Endothelial cell of umbilical vein (primary cell): ENCODE measurements at regions not wholly inside any gene's neighbourhood (a gene's known extent, or its start where the extent isn't known, plus 50 kb on each side); places are given as distances from the start of the nearest gene placed in this dataset.

ENCODE experiments used
- BruUV-seq: library from RNA; stranded (reverse); fragments of 400-500 nt; replicated peaks from 2 replicates; lab custom pipeline; 2021; lab: Mats Ljungman, UMichigan
- CTCF ChIA-PET: fragments of 300-600, 350-600 bp; sonication (Branson Sonifier 250); formaldehyde crosslinking; loops from one replicate; lab custom pipeline; 2021; ENCODE audit warnings: antibody characterized with exemption, inconsistent platforms; lab: Charles Lee
- POLR2A ChIA-PET: fragments of 300-600, 350-600 bp; sonication (Branson Sonifier 250); formaldehyde crosslinking; loops from one replicate; lab custom pipeline; 2021; ENCODE audit warnings: antibody characterized with exemption, inconsistent platforms; lab: Charles Lee
- DNase-seq: peaks from one replicate; pipeline ENCODE4 v3.0.0-alpha.2; 2011; ENCODE audit warnings: low read depth, low spot score
- FAIRE-seq: peaks from 2 replicates; lab custom pipeline; 2011; peaks lifted over from hg19 to GRCh38; lab: Jason Lieb, UNC
- H2AFZ ChIP-seq: 2 replicates; pipeline ENCODE4 v1.6.0; 2012; ENCODE audit warnings: low read depth, low read length, control low read depth, inconsistent platforms
- H3K27ac ChIP-seq: 2 replicates; pipeline ENCODE4 v1.5.1; 2011; ENCODE audit warnings: low read depth, mild to moderate bottlenecking, control low read depth, low read length, moderate library complexity; ENCODE audit not compliant: insufficient read depth
- H3K27me3 ChIP-seq, 2 experiments: 2 replicates each; pipeline versions ENCODE4 v1.6.0 to v1.6.1; 2011; ENCODE audit warnings: low read length in 2 of 2, mixed read lengths in 1 of 2; ENCODE audit not compliant: control insufficient read depth in 2 of 2, insufficient read depth in 2 of 2
- H3K36me3 ChIP-seq, 2 experiments: 2 replicates in 1 of 2; 3 replicates in 1 of 2; pipeline ENCODE4 v1.5.1; 2011; ENCODE audit warnings: low read length in 2 of 2, mild to moderate bottlenecking in 1 of 2, moderate library complexity in 1 of 2; ENCODE audit not compliant: control insufficient read depth in 2 of 2, insufficient read depth in 2 of 2; ENCODE audit errors: extremely low read depth in 1 of 2
- H3K4me1 ChIP-seq: 3 replicates; pipeline ENCODE4 v1.5.1; 2011; ENCODE audit warnings: mild to moderate bottlenecking, low read length; ENCODE audit not compliant: control insufficient read depth, insufficient read depth; ENCODE audit errors: extremely low read depth
- H3K4me2 ChIP-seq: 2 replicates; pipeline ENCODE4 v1.6.1; 2011; ENCODE audit warnings: low read length, control low read depth, mixed read lengths; ENCODE audit not compliant: insufficient read depth
- H3K4me3 ChIP-seq, 3 experiments: fragments of 200-600 bp in 1 of 3; sonication (generic), shearing (Covaris generic) in 1 of 3; replicated peaks in 1 of 3; 2 replicates each; pipeline ENCODE4 v1.5.1; 2011 to 2016; ENCODE audit warnings: control low read depth in 3 of 3, low read length in 3 of 3, mild to moderate bottlenecking in 2 of 3, inconsistent platforms in 1 of 3, low read depth in 1 of 3, moderate library complexity in 1 of 3; ENCODE audit not compliant: insufficient read depth in 1 of 3
- H3K79me2 ChIP-seq: 2 replicates; pipeline ENCODE4 v1.6.0; 2012; ENCODE audit warnings: low read length, inconsistent platforms; ENCODE audit not compliant: control insufficient read depth, insufficient read depth
- H3K9ac ChIP-seq: replicated peaks from 2 replicates; pipeline ENCODE3; 2011; ENCODE audit warnings: low read length, control low read depth; ENCODE audit not compliant: insufficient read depth; ENCODE audit errors: extremely low read depth
- H3K9me1 ChIP-seq: replicated peaks from 3 replicates; pipeline ENCODE4 v1.6.0; 2011; ENCODE audit warnings: mild to moderate bottlenecking, low read length; ENCODE audit not compliant: control insufficient read depth, insufficient read depth; ENCODE audit errors: extremely low read depth
- H3K9me3 ChIP-seq: replicated peaks from 2 replicates; pipeline ENCODE4 v1.5.1; 2012; ENCODE audit warnings: low read length, inconsistent platforms; ENCODE audit not compliant: control insufficient read depth, insufficient read depth
- H4K20me1 ChIP-seq: replicated peaks from 2 replicates; pipeline ENCODE3; 2011; ENCODE audit warnings: mild to moderate bottlenecking, low read length; ENCODE audit not compliant: control insufficient read depth, insufficient read depth; ENCODE audit errors: extremely low read depth
- EZH2 ChIP-seq: IDR thresholded peaks from 2 replicates; pipeline ENCODE4 v1.6.1; 2012; ENCODE audit warnings: borderline replicate concordance, low read depth, mild to moderate bottlenecking, moderate library complexity, low read length, inconsistent platforms; ENCODE audit not compliant: severe bottlenecking
- FOS ChIP-seq: IDR thresholded peaks from 2 replicates; pipeline ENCODE4 v1.6.1; 2011; ENCODE audit warnings: mild to moderate bottlenecking, low read length, moderate library complexity, borderline replicate concordance; ENCODE audit not compliant: insufficient read depth
- GATA2 ChIP-seq: IDR thresholded peaks from 2 replicates; pipeline ENCODE4 v1.7.0; 2011; ENCODE audit warnings: low read depth, mild to moderate bottlenecking, moderate library complexity, mixed read lengths, low read length; ENCODE audit not compliant: insufficient read length, insufficient read depth
- JUN ChIP-seq: IDR thresholded peaks from 2 replicates; pipeline ENCODE4 v1.6.1; 2011; ENCODE audit warnings: borderline replicate concordance, low read depth; ENCODE audit not compliant: insufficient read length, insufficient read depth
- MAX ChIP-seq: IDR thresholded peaks from 2 replicates; pipeline ENCODE4 v1.6.1; 2011; ENCODE audit not compliant: insufficient read depth, insufficient read length
- MYC ChIP-seq: IDR thresholded peaks from one replicate; pipeline ENCODE4 v1.6.1; 2011; ENCODE audit warnings: mild to moderate bottlenecking, low read depth, low read length
- POLR2A ChIP-seq: IDR thresholded peaks from 2 replicates; pipeline ENCODE4 v1.6.1; 2012; ENCODE audit warnings: low read depth, mild to moderate bottlenecking, control low read depth, low read length
- POLR2AphosphoS5 ChIP-seq: IDR thresholded peaks from 2 replicates; pipeline ENCODE4 v1.6.1; 2012; ENCODE audit warnings: low read depth, mild to moderate bottlenecking, control low read depth, low read length, moderate library complexity; ENCODE audit not compliant: insufficient read depth
- dilution Hi-C: fragments of 300-500 bp; cut with MboI; formaldehyde crosslinking; loops from one replicate; pipeline ENCODE4 v1.15.0; 2019; ENCODE audit warnings: low sequenced_read_pairs; ENCODE audit not compliant: extremely low pct_ligation_motif_present
- intact Hi-C: fragments of 100-400 bp; cut with micrococcal nuclease; formaldehyde crosslinking; loops from one replicate; pipeline ENCODE4 v1.10.0; 2022
- TF ChIP-seq, protein P1 (sequence below), 2 donors: IDR thresholded peaks; 1 replicate in 1 of 2; 2 replicates in 1 of 2; pipeline ENCODE4 v1.5.1; 2011; ENCODE audit warnings: low read length in 2 of 2, mild to moderate bottlenecking in 2 of 2, moderate library complexity in 2 of 2, control low read depth in 1 of 2, inconsistent platforms in 1 of 2, low read depth in 1 of 2; ENCODE audit not compliant: insufficient read depth in 1 of 2; ENCODE audit errors: extremely low read depth in 1 of 2

GRCh38 chr12:124463341-124463921 lies 104.0 kb downstream of the NCOR2 start:
- no peak overlapping the region for H3K27ac ChIP-seq
- dilution Hi-C loops, result no loop called here
- H3K9me1 ChIP-seq, result no peaks in the 10 kb centered on the region
- H3K79me2 ChIP-seq, result no peaks in the 10 kb centered on the region
- H3K4me2 ChIP-seq, result no peak overlapping the region
- ChIA-PET POLR2A (no interaction called here), CTCF (interaction anchor here (1.4 kb wide), 1 partner anchor 83 kb away, joined by 4 read pairs; no protein-coding TSS in a partner anchor)
- peaks cover 10 to 28% of the 10 kb centered on the region in 2 experiments for H3K36me3 ChIP-seq
- TF ChIP-seq, protein P1, sequence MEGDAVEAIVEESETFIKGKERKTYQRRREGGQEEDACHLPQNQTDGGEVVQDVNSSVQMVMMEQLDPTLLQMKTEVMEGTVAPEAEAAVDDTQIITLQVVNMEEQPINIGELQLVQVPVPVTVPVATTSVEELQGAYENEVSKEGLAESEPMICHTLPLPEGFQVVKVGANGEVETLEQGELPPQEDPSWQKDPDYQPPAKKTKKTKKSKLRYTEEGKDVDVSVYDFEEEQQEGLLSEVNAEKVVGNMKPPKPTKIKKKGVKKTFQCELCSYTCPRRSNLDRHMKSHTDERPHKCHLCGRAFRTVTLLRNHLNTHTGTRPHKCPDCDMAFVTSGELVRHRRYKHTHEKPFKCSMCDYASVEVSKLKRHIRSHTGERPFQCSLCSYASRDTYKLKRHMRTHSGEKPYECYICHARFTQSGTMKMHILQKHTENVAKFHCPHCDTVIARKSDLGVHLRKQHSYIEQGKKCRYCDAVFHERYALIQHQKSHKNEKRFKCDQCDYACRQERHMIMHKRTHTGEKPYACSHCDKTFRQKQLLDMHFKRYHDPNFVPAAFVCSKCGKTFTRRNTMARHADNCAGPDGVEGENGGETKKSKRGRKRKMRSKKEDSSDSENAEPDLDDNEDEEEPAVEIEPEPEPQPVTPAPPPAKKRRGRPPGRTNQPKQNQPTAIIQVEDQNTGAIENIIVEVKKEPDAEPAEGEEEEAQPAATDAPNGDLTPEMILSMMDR (IDR thresholded peaks at IDR 0.05; ENCODE audit: extremely low read depth in 1 of 2, insufficient read depth in 1 of 2, low read depth in 1 of 2, low read length in 2 of 2), result no peak
- no peak for TF ChIP-seq MYC
- TF ChIP-seq GATA2, result no peak
- no peak for TF ChIP-seq EZH2
- TF ChIP-seq POLR2A, result no peak
- no peak overlapping the region for H2AFZ ChIP-seq
- no peaks in the 10 kb centered on the region for H4K20me1 ChIP-seq
- FAIRE-seq (no peak), DNase-seq (no peak)
- peaks cover 2% of the 10 kb centered on the region for H3K9me3 ChIP-seq
- BruUV-seq, result no TSS peak
- no peak overlapping the region for H3K4me3 ChIP-seq
- H3K4me1 ChIP-seq, result peaks cover 12% of the 10 kb centered on the region
- intact Hi-C loops, result no loop called here
- no peak overlapping the region for H3K9ac ChIP-seq
- no peaks in the 10 kb centered on the region for H3K27me3 ChIP-seq

DNA sequence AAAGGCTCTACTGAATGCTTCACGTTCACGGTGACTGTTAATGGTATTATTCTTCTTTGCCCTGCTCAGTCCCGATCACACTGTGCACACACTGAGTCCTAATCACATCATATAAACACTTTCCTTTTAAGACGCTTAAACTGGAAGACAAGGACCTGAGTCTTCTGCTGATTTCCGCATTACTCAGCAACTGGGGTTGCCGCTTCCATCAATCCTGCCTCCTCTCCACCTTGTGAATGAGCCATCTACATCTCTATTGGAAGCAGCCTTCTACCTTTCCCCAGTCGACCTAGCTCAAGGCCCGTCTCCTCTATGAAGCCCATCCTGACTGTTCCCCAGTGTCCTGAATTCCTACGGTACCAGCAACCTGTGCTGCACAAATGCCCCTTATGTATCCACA lies 104.7 kb downstream of the NCOR2 start:
- Histone ChIP-seq H4K20me1 (no peaks in the 10 kb centered on the region), H3K4me3 (no peak overlapping the region), H3K79me2 (no peaks in the 10 kb centered on the region), H3K36me3 (peaks cover 10 to 28% of the 10 kb centered on the region in 2 experiments), H3K4me2 (no peak overlapping the region), H3K9me3 (peaks cover 2% of the 10 kb centered on the region), H3K4me1 (peaks cover 12% of the 10 kb centered on the region), H3K9me1 (no peaks in the 10 kb centered on the region), H3K27me3 (no peaks in the 10 kb centered on the region), H3K9ac (no peak overlapping the region), H3K27ac (no peak overlapping the region), H2AFZ (no peak overlapping the region)
- intact Hi-C loops (no loop called here), dilution Hi-C loops (no loop called here)
- BruUV-seq, result no TSS peak
- ChIA-PET POLR2A (no interaction called here), CTCF (no interaction called here)
- DNase-seq (no peak), FAIRE-seq (no peak)
- no peak for TF ChIP-seq FOS
- no peak for TF ChIP-seq JUN
- no peak for TF ChIP-seq EZH2
- TF ChIP-seq GATA2, result no peak
- no peak for TF ChIP-seq POLR2AphosphoS5
- TF ChIP-seq MYC, result no peak
- TF ChIP-seq MAX, result no peak
